A673 (cell line): ENCODE measurements at regions not wholly inside any gene's neighbourhood (a gene's known extent, or its start where the extent isn't known, plus 50 kb on each side); places are given as distances from the start of the nearest gene placed in this dataset.

Source experiments
- BruUV-seq: library from RNA; stranded (reverse); fragments of 400-500 nt; replicated peaks from 2 replicates; lab custom pipeline; 2021; lab: Mats Ljungman, UMichigan
- CTCF ChIA-PET: fragments of 300-600 bp; sonication (Branson Sonifier 250); formaldehyde crosslinking; loops from one replicate; lab custom pipeline; 2022; ENCODE audit warnings: antibody characterized with exemption; lab: Charles Lee
- POLR2A ChIA-PET: fragments of 300-600 bp; sonication (Branson Sonifier 250); formaldehyde crosslinking; loops from one replicate; lab custom pipeline; 2022; ENCODE audit warnings: antibody characterized with exemption; ENCODE audit not compliant: low non-redundant PET; lab: Charles Lee
- DNase-seq: peaks from one replicate; pipeline ENCODE4 v3.0.0-alpha.2; 2015; ENCODE audit warnings: low spot score
- H3K27ac ChIP-seq: fragments of 200-600 bp; sonication (generic); 2 replicates; pipeline ENCODE4 v1.5.1; 2016; ENCODE audit warnings: mixed run types, low read depth, mild to moderate bottlenecking, mixed read lengths, antibody characterized with exemption, low read length; ENCODE audit not compliant: poor library complexity, severe bottlenecking
- H3K27me3 ChIP-seq: fragments of 200-600 bp; sonication (generic); replicated peaks from 2 replicates; pipeline ENCODE4 v1.6.1; 2017; ENCODE audit warnings: mixed run types, low read depth, mild to moderate bottlenecking, mixed read lengths, antibody characterized with exemption, low read length; ENCODE audit not compliant: insufficient read depth, poor library complexity
- H3K36me3 ChIP-seq: fragments of 200-600 bp; sonication (generic); 2 replicates; pipeline ENCODE4 v1.6.1; 2016; ENCODE audit warnings: mixed run types, mild to moderate bottlenecking, mixed read lengths, antibody characterized with exemption, low read length; ENCODE audit not compliant: insufficient read depth, poor library complexity, severe bottlenecking
- H3K4me1 ChIP-seq: fragments of 200-600 bp; sonication (generic); 2 replicates; pipeline ENCODE4 v1.6.1; 2017; ENCODE audit warnings: mixed run types, mild to moderate bottlenecking, mixed read lengths, antibody characterized with exemption, low read length; ENCODE audit not compliant: insufficient read depth, poor library complexity, severe bottlenecking
- H3K4me3 ChIP-seq: fragments of 200-600 bp; sonication (generic); 2 replicates; pipeline ENCODE4 v1.5.1; 2016; ENCODE audit warnings: low read depth, mixed run types, mild to moderate bottlenecking, mixed read lengths, low read length; ENCODE audit not compliant: poor library complexity, severe bottlenecking
- H3K9me3 ChIP-seq: fragments of 200-600 bp; sonication (generic); 2 replicates; pipeline ENCODE4 v1.6.1; 2016; ENCODE audit warnings: mixed run types, low read depth, mild to moderate bottlenecking, mixed read lengths, antibody characterized with exemption, low read length; ENCODE audit not compliant: poor library complexity, severe bottlenecking
- EZH2 ChIP-seq: fragments of 200-600 bp; sonication (generic); IDR thresholded peaks from 2 replicates; pipeline ENCODE4 v1.6.1; 2017; ENCODE audit warnings: borderline replicate concordance, low read depth, mild to moderate bottlenecking, mixed read lengths, antibody characterized with exemption, low read length; ENCODE audit not compliant: poor library complexity, severe bottlenecking
- intact Hi-C: fragments of 100-400 bp; cut with micrococcal nuclease; formaldehyde crosslinking; loops from one replicate; pipeline ENCODE4 v1.10.0; 2022; ENCODE audit not compliant: unreplicated experiment
- TF ChIP-seq, protein P1 (sequence below): fragments of 300-800, 200-600 bp; sonication (generic); conservative IDR thresholded peaks from 2 replicates; pipeline ENCODE4 v1.5.1; 2017; ENCODE audit warnings: low read depth, mild to moderate bottlenecking, antibody characterized with exemption, low read length, moderate library complexity, mixed read lengths

DNA sequence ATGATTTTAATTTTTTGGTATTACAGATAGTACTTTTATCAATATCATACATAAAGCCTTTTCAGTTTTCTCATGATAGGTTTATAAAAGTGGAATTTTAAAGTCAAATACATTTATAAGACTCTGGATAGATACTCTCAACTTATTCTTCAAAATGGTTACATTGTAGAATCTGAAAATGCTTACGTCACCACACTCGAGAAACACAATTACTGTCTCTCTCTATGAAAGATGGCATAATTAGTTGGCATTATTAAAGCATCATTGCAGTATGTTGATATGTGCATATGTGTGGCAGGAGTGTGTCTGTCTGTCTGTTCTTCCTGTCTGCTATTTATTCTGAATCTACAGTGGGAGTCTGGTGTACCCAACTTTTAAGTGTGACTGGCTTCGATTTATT is 397.1 kb downstream of the SNAPC1 start:
- Histone ChIP-seq H3K9me3 (no peaks in the 10 kb centered on the region), H3K27ac (no peak overlapping the region), H3K27me3 (no peaks in the 10 kb centered on the region), H3K36me3 (no peaks in the 10 kb centered on the region), H3K4me3 (no peak overlapping the region), H3K4me1 (no peaks in the 10 kb centered on the region)
- TF ChIP-seq, protein P1, sequence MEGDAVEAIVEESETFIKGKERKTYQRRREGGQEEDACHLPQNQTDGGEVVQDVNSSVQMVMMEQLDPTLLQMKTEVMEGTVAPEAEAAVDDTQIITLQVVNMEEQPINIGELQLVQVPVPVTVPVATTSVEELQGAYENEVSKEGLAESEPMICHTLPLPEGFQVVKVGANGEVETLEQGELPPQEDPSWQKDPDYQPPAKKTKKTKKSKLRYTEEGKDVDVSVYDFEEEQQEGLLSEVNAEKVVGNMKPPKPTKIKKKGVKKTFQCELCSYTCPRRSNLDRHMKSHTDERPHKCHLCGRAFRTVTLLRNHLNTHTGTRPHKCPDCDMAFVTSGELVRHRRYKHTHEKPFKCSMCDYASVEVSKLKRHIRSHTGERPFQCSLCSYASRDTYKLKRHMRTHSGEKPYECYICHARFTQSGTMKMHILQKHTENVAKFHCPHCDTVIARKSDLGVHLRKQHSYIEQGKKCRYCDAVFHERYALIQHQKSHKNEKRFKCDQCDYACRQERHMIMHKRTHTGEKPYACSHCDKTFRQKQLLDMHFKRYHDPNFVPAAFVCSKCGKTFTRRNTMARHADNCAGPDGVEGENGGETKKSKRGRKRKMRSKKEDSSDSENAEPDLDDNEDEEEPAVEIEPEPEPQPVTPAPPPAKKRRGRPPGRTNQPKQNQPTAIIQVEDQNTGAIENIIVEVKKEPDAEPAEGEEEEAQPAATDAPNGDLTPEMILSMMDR, result no peak
- no peak for TF ChIP-seq EZH2
- no peak for DNase-seq
- intact Hi-C loops, result no loop called here
- ChIA-PET CTCF (no interaction called here), POLR2A (no interaction called here)
- BruUV-seq, result no TSS peak

DNA sequence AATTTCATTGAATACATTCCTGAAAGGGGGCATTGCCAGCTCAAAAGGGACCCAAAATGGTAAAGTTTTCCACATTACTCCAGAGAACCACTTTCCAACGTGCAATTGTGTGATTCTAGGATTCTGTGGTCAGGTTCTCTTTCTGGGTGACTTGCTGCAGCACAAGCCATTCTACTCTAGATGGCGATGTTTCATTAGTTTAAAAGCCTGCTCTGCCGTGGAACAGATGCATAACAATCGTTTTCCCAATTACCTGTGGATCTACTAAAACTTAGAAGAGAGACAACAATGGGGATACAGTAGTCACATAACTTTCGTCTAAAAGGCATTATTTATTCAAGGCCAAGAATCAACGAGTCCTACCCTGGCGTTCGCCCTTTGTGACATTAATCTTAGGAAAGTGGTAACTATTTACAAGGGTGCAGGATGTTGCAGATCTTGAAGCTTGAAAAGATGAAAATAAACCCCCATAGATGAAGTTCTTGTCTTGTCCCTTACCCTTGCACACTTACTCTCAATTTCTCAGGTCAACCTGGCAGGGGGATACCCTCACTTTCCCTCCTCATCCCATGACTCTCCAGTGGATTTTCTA is 400.9 kb downstream of the SNAPC1 start:
- POLR2A ChIA-PET, result no interaction called here

DNA sequence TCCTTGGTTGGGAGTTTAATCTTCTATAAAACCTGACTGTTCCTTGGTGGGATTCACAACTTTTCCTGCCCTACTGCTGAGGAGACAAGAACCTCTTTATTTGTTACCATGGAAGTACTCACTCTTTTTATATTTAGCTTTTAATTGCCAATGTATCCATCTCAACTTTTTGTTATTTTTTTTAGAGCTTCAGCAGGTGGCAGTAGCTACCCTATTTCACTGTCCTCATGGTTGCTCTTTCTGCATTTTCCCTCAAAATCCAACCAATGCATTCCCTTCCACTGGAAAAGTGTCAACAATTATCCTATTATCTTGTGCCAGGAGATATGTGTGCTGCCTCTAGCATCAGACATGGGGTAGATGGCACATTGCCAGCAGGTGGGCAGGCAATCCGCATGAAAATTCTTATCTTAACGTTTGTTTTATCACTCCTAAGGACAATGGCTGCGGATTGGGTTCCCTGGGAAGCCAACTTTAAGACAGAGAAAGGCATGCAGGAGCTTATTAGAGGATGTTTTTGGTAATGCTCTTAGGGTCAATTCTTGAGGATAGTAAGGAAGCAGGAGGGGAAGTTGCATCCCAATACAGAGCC is 406.4 kb downstream of the SNAPC1 start:
- Histone ChIP-seq H3K36me3 (no peaks in the 10 kb centered on the region), H3K27ac (no peak overlapping the region), H3K27me3 (no peaks in the 10 kb centered on the region), H3K4me3 (no peak overlapping the region), H3K4me1 (peaks cover 5% of the 10 kb centered on the region), H3K9me3 (no peaks in the 10 kb centered on the region)
- no TSS peak for BruUV-seq
- ChIA-PET POLR2A (no interaction called here), CTCF (interaction anchor here (1.3 kb wide), 1 partner anchor 1035 kb away, joined by 4 read pairs; the partner anchor contains the start of gene RHOJ)
- peak; percentile 52 for DNase-seq
- intact Hi-C loops, result loop anchor here (10.0 kb wide), 1 partner anchor 1206 kb away; no protein-coding TSS in a partner anchor
- TF ChIP-seq EZH2, result no peak
- TF ChIP-seq, protein P1, result peak; percentile 49

More for the DNA sequence above, 400.9 kb downstream of the SNAPC1 start:
- H3K36me3 ChIP-seq, result no peaks in the 10 kb centered on the region
- DNase-seq, result peak; percentile 74
- intact Hi-C loops, result loop anchor here (1.0 to 10.0 kb wide), 3 partner anchors 1113 to 1604 kb away; no protein-coding TSS in a partner anchor
- H3K9me3 ChIP-seq, result no peaks in the 10 kb centered on the region
- no peak overlapping the region for H3K4me3 ChIP-seq
- TF ChIP-seq, protein P1, result peak; percentile 91
- TF ChIP-seq EZH2, result no peak
- no peaks in the 10 kb centered on the region for H3K27me3 ChIP-seq
- no TSS peak for BruUV-seq
- no peak overlapping the region for H3K27ac ChIP-seq
- CTCF ChIA-PET, result no interaction called here
- H3K4me1 ChIP-seq, result no peaks in the 10 kb centered on the region
